ENCODE measurements at regions not wholly inside any gene's neighbourhood (a gene's known extent, or its start where the extent isn't known, plus 50 kb on each side); places are given as distances from the start of the nearest gene placed in this dataset.

GRCh38 chr10:2099321-2099720, 362.0 kb upstream of the ADARB2 start:
- ATAC-seq: no peak
- DNase-seq (ENCODE audit: low spot score): no peak
- intact Hi-C loops (cut with DNase I): no loop called here

GRCh38 chr10:2097937-2098336, 360.6 kb upstream of the ADARB2 start:
- DNase-seq (ENCODE audit: low spot score) (no peak), ATAC-seq (no peak)
- intact Hi-C loops (cut with DNase I): no loop called here

DNA sequence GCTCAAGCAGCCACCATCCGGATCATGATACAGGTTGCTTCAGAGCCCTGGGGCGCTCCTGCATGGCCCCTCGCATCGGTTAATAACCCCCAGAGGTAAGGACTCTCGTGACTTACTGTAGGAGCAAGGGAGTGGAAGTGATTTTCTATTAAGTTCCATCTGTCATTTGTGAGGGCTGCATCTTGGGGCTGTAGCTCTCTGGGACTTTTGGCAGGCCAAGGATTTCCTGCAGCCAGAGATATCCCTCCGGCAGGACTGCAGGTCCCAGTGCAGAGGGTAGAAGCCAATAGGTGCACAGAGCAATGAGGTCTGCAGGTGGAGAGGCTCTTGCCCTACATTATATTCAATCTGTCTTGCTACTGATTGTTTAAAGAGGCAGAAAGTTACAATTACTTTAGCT, 356.8 kb upstream of the ADARB2 start:
- intact Hi-C loops (cut with DNase I): no loop called here
- no peak for DNase-seq (ENCODE audit: low spot score)
- ATAC-seq: no peak

DNA sequence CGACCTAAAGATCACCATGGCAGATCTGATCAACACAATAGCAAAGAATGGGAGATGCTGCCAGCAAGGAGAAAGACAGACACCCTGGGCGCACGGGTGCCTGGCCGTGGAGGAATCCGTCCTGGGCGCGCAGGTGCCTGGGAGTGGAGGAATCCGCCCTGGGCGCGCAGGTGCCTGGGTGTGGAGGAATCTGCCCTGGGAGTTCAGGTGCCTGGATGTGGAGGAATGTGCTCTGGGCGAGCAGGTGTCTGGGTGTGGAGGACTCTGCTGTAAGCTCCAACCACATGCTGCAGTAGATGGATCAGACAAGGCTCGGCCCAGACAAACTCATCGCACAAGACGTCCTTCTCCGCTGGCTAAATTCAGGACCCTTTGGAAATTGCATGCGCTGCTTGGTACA, 346.3 kb upstream of the ADARB2 start:
- no peak for DNase-seq (ENCODE audit: low spot score)

DNA sequence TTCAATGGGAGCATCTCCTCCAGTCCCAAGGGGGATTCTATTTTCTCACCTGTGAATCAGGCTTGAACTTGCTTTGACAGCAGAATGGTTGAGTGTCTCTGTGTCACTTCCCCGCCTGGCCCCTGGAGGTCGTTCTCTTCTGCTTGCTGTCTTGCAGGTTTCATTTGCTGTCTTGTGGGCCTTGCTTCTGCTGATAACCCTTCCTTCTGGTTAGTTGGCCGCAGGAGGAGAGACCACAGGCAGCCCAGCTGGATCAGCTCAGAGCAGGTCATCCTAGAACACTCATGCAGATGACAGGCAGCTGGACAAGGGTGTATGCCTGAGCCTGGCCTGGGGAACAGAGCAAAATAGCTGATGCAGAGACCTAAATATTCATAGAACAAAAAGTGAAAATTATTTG, 344.2 kb upstream of the ADARB2 start:
- intact Hi-C loops (cut with DNase I): no loop called here
- DNase-seq (ENCODE audit: low spot score) (no peak), ATAC-seq (no peak)

More for the DNA sequence above, 346.3 kb upstream of the ADARB2 start:
- intact Hi-C loops (cut with DNase I): no loop called here
- no peak for ATAC-seq

- intact Hi-C loops (cut with DNase I): no loop called here
- ATAC-seq (no peak), DNase-seq (ENCODE audit: low spot score) (no peak)
Measured at GRCh38 chr10:2079603-2080078, 342.3 kb upstream of the ADARB2 start.

- intact Hi-C loops (cut with DNase I): no loop called here
- ATAC-seq (no peak), DNase-seq (ENCODE audit: low spot score) (no peak)
Measured at GRCh38 chr10:2077231-2077630, 339.9 kb upstream of the ADARB2 start.

GRCh38 chr10:2076528-2076927, 339.2 kb upstream of the ADARB2 start:
- intact Hi-C loops (cut with DNase I): no loop called here
- no peak for DNase-seq (ENCODE audit: low spot score)

GRCh38 chr10:2067015-2067414, 329.7 kb upstream of the ADARB2 start:
- no peak for DNase-seq (ENCODE audit: low spot score)
- ATAC-seq: no peak
- intact Hi-C loops (cut with DNase I): no loop called here

More at GRCh38 chr10:2076528-2076927, 339.2 kb upstream of the ADARB2 start:
- no peak for ATAC-seq

DNA sequence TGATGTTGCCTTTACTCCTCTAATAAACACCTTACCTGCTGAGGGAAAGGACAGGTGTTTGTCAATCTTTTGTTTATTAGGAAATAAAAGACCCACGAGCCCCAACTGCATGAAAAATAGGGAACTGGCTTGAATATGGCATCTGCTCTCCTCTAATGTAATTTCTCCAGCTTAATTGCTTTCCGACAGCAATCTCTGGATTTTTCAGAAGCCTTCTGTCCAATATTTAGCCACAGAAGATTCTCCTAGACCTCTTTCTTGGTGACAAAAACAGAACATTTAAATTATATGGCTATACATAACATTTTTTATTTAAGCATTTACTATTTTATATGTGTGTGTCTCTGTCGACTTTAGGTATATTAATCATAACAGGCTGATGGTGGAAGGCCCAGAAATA, 317.4 kb upstream of the ADARB2 start:
- intact Hi-C loops (cut with DNase I): no loop called here
- no peak for ATAC-seq
- no peak for DNase-seq (ENCODE audit: low spot score)

DNA sequence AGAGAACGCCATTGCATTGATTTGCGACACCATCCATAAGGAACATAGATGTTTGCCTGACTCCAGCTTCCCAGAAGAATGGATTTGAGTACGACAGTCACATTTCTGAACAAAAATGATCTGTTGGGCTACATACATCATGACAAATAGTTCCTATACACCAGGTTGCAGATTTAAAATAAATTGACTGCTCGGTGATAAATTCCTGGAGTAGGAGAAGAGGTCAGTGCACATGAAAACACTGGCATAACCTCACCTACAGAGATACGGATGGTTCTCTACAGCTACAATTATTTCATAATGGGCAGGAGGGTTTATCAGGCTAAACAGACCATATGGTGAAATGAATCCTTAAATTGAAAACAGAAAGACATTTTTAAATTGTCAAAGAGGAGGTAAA, 316.5 kb upstream of the ADARB2 start:
- DNase-seq (ENCODE audit: low spot score) (no peak), ATAC-seq (no peak)
- intact Hi-C loops (cut with DNase I): no loop called here

DNA sequence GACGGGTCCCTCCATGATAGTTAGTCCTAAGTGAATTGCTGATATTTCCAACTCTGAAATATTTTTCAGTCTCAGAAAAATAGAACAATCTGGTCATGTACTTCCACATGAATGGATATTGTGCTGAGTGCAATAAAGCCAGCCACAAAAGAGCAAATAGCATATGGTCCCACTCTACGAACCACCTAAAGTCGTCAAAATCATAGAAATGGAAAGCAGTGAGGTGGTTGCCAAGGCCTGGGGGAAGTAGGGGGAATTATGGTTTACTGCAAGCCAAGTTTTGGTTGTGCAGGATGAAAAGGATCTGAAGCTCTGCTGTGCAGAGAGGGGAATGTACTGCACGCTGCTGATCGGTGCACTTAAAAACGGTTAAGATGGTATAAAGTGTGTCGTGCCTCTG, 313.8 kb upstream of the ADARB2 start:
- DNase-seq (ENCODE audit: low spot score) (no peak), ATAC-seq (no peak)
- intact Hi-C loops (cut with DNase I): no loop called here

DNA sequence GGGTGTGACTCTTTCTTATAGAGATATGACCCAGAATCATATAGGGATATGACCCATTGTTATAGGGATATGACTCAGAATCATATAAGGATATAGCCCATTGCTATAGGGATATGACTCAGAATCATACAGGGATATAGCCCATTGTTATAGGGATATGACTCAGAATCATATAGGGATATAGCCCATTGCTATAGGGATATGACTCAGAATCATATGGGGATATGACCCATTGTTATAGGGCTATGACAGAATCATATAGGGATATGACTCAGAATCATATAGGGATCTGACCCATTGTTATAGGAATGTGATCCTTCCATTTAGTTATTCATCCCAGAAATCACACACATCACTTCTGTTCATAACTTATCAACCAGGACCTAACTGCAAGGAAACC, 312.2 kb upstream of the ADARB2 start:
- no peak for DNase-seq (ENCODE audit: low spot score)
- intact Hi-C loops (cut with DNase I): no loop called here

GRCh38 chr10:2048337-2048973, 311.1 kb upstream of the ADARB2 start:
- no peak for ATAC-seq
- DNase-seq (ENCODE audit: low spot score): no peak
- intact Hi-C loops (cut with DNase I): no loop called here

More for the DNA sequence above, 312.2 kb upstream of the ADARB2 start:
- no peak for ATAC-seq

- DNase-seq (ENCODE audit: low spot score) (no peak), ATAC-seq (no peak)
- intact Hi-C loops (cut with DNase I): no loop called here
Measured at GRCh38 chr10:2047679-2048078, 310.4 kb upstream of the ADARB2 start.

DNA sequence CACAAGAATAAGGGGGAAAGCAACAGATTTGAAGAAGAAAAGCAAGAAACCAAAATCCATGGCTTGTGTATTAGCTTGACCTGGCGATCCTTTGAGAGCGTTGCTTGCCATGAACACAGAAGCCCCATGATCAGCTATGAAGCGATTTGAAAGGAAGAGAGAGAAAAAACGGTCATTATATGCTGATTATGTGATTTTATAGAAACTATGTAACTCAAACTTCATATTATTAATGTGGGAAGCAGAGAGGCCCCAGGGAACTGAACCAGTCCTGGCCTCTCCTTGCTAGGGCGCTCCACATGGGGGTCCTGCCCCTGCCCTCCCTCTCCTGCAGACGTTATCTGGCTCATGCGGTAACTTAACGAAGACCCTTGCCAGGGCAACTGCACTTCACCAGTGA, 306.1 kb upstream of the ADARB2 start:
- DNase-seq (ENCODE audit: low spot score): no peak
- intact Hi-C loops (cut with DNase I): no loop called here
- ATAC-seq: no peak

DNA sequence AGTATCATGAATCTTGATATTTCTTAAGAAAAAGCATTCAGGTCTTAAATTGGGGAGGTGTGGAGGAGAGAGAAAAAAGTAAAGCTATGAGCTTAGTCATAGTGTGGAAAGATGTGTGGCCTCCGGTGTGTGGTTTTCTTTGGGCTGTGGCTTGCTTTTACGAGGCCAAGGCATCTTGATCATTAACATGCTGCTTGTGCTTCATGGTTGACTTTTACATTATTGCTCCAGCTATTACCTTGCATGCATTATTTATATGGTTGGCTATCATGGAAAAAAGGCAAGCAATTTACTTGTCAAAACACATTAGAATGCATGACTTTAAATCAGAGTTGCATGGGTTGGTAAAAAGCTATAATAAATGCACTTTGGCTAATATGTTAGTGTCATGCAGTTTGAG, 300.7 kb upstream of the ADARB2 start:
- intact Hi-C loops (cut with DNase I): no loop called here
- DNase-seq (ENCODE audit: low spot score) (no peak), ATAC-seq (no peak)

DNA sequence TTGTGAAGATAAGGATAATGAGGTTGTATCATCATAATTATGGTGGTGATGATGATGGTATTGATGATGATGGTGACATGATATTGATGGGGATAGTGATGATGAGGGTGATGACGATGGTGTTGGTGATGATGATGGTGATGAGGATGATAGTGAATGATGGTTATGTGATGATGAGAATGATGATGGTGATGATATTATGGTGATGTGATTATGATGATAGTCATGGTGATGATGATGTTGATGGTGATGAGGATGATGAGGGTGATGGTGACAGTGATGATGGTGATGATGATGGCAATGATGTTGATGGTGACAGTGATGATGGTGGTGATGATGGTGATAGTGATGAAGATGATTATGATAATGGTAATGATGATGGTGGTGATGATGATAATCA, 299.9 kb upstream of the ADARB2 start:
- DNase-seq (ENCODE audit: low spot score): no peak
- no peak for ATAC-seq
- intact Hi-C loops (cut with DNase I): no loop called here

GRCh38 chr10:2036209-2036608, 298.9 kb upstream of the ADARB2 start:
- intact Hi-C loops (cut with DNase I): no loop called here
- ATAC-seq (no peak), DNase-seq (ENCODE audit: low spot score) (no peak)

- no peak for DNase-seq (ENCODE audit: low spot score)
- intact Hi-C loops (cut with DNase I): no loop called here
- no peak for ATAC-seq
Measured at GRCh38 chr10:2030046-2030445, 292.7 kb upstream of the ADARB2 start.

GRCh38 chr10:2026936-2027335, 289.6 kb upstream of the ADARB2 start:
- intact Hi-C loops (cut with DNase I): no loop called here
- ATAC-seq: no peak

More at GRCh38 chr10:2026936-2027335, 289.6 kb upstream of the ADARB2 start:
- no peak for DNase-seq (ENCODE audit: low spot score)

Measured in sciatic nerve (tissue), 2 donors.